Activated CD4-positive, alpha-beta T cell treated with anti-CD3 and anti-CD28 coated beads, Interleukin-2, amount 10 ng/mL, durations not matched to agents 7 days and 5 days (primary cell): ENCODE measurements at regions not wholly inside any gene's neighbourhood (a gene's known extent, or its start where the extent isn't known, plus 50 kb on each side); places are given as distances from the start of the nearest gene placed in this dataset.

ENCODE experiments used
- CTCF ChIA-PET: fragments of 350-600 bp; sonication (Branson Sonifier 250); formaldehyde crosslinking; loops from one replicate; lab custom pipeline; 2021; ENCODE audit warnings: antibody characterized with exemption; lab: Charles Lee
- POLR2A ChIA-PET: fragments of 350-600 bp; sonication (Branson Sonifier 250); formaldehyde crosslinking; loops from one replicate; lab custom pipeline; 2021; ENCODE audit warnings: antibody characterized with exemption; lab: Charles Lee
- DNase-seq: peaks from one replicate; pipeline ENCODE4 v3.0.0-alpha.2; 2020
- H3K27ac Mint-ChIP-seq: one replicate; pipeline ENCODE4 v1.8.0; 2021; ENCODE audit warnings: mild to moderate bottlenecking, moderate library complexity, mixed read lengths
- H3K27me3 Mint-ChIP-seq: one replicate; pipeline ENCODE4 v1.8.0; 2021; ENCODE audit warnings: mixed read lengths
- H3K36me3 Mint-ChIP-seq: one replicate; pipeline ENCODE4 v1.8.0; 2021; ENCODE audit warnings: low read depth, mixed read lengths
- H3K4me1 Mint-ChIP-seq: one replicate; pipeline ENCODE4 v1.8.0; 2021; ENCODE audit warnings: mixed read lengths
- H3K4me3 Mint-ChIP-seq: one replicate; pipeline ENCODE4 v1.8.0; 2021; ENCODE audit warnings: mild to moderate bottlenecking, moderate library complexity, mixed read lengths
- H3K9me3 Mint-ChIP-seq: one replicate; pipeline ENCODE4 v1.8.0; 2021; ENCODE audit warnings: mixed read lengths

DNA sequence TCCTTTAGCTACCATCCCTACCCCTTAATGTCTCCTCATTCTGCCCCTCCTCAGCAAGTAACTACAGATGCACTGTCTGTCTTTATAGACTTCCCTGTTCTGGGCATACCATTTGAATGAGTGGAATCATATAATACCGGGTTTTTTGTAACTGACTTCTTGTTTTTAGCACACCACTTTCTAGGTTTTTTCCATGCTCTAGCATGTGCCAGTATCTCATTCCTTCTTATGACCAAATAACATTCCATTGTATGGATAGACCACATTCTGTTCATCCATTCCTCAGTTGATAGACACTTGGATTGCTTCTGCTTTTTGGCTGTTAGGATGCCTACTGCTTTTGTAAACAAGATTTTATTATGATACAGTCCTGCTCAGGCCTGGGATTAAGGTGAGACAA is 154.7 kb downstream of the TSN start:
- POLR2A ChIA-PET, result no interaction called here
- no peak for DNase-seq
- CTCF ChIA-PET, result no interaction called here
- Mint-ChIP-seq H3K4me1 (no peaks in the 10 kb centered on the region), H3K27me3 (peaks cover 9% of the 10 kb centered on the region), H3K36me3 (no peaks in the 10 kb centered on the region), H3K27ac (no peak overlapping the region), H3K9me3 (no peaks in the 10 kb centered on the region), H3K4me3 (no peak overlapping the region)

DNA sequence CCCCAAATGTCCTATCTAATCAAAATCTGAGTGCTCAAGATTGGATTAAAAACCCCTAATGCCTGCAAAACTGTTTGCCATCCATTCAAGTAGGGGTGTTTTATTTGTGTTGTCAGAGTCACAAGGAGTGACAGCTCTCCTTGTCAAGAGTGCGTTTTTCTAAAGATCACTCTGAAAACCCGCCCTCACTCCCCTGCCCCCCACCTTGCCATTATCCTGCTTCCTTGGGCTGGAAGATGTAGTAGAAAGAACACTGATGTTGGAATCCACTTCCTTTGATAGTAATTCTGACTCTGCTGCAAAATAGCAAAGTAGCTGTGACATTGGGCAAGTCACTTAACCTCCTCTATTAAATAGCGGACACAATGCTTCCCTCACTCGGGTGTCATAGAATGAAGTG is 155.6 kb downstream of the TSN start:
- H3K4me1 Mint-ChIP-seq, result no peaks in the 10 kb centered on the region
- no peak overlapping the region for H3K27ac Mint-ChIP-seq
- no peaks in the 10 kb centered on the region for H3K9me3 Mint-ChIP-seq
- ChIA-PET CTCF (no interaction called here), POLR2A (interaction anchor here (0.8 kb wide), 1 partner anchor 43 kb away, joined by 4 read pairs; no protein-coding TSS in a partner anchor)
- no peak overlapping the region for H3K4me3 Mint-ChIP-seq
- H3K27me3 Mint-ChIP-seq, result peaks cover 9% of the 10 kb centered on the region
- DNase-seq, result no peak
- no peaks in the 10 kb centered on the region for H3K36me3 Mint-ChIP-seq

DNA sequence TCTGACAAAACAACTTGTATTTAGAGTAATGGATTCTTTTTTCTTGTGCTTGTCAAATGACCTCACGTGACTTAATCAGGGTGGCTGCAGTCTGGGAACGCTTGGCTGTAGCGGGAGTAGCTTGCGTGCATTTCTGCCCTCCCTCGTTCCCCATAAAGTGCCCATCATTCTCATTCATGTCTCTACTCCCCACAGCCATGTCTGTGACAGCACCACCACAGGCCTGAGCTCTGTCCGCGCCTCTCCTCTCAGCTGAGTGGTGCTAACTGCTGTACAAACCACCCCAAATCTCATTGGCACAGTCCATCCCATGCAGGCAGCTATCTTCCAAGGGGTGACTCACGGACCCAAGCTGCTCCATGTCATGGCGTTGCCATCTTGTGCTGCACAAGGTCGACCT is 161.7 kb downstream of the TSN start:
- no peaks in the 10 kb centered on the region for H3K9me3 Mint-ChIP-seq
- POLR2A ChIA-PET, result no interaction called here
- no peaks in the 10 kb centered on the region for H3K4me1 Mint-ChIP-seq
- no peaks in the 10 kb centered on the region for H3K36me3 Mint-ChIP-seq
- H3K27me3 Mint-ChIP-seq, result peaks cover 4% of the 10 kb centered on the region
- no peak overlapping the region for H3K4me3 Mint-ChIP-seq
- DNase-seq, result no peak
- H3K27ac Mint-ChIP-seq, result no peak overlapping the region
- CTCF ChIA-PET, result interaction anchor here (0.7 kb wide), 1 partner anchor 246 kb away, joined by 4 read pairs; no protein-coding TSS in a partner anchor

DNA sequence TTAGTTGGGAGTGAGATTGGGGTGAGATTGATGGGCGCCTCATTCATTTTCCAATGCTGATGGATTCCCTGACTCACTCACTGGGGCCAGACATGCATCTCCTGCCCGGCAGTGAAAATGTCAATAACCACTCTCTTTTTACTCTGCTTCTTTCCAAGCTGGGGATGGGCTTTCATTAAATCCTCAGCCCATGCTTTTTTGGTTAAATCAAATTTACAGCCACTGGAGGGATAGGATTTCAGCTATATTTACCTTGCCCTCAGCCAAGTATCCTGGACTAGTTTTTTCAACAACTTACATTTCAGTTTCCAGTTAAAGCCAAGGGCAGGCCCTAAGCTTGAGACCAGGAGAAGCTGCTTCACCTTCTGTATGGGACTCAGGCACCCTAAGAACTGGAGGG is 162.8 kb downstream of the TSN start:
- DNase-seq, result no peak
- Mint-ChIP-seq H3K4me3 (no peak overlapping the region), H3K9me3 (no peaks in the 10 kb centered on the region), H3K27ac (no peak overlapping the region), H3K4me1 (no peaks in the 10 kb centered on the region), H3K36me3 (no peaks in the 10 kb centered on the region), H3K27me3 (peaks cover 1% of the 10 kb centered on the region)
- CTCF ChIA-PET, result no interaction called here
- POLR2A ChIA-PET, result no interaction called here

DNA sequence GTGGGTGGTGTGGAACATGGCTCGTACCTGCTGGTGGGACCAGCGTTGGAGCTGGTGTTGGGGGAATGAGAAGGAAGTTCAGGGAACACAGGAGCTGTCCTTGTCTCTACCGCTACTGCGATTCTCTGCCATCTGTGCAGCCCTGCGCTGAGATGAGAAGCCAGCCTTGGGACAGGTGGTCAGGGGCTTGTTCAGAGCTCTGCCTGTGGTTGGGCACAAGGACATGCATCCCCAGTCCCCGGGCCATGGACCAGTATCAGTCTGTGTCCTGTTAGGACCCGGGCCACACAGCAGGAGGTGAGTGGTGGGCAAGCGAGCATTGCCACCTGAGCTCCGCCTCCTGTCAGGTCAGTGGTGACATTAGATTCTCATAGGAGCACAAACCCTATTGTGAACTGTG is 164.4 kb downstream of the TSN start:
- DNase-seq, result no peak
- POLR2A ChIA-PET, result interaction anchor here (0.6 kb wide), 1 partner anchor 188 kb away, joined by 3 read pairs; no protein-coding TSS in a partner anchor
- CTCF ChIA-PET, result no interaction called here
- no peaks in the 10 kb centered on the region for H3K9me3 Mint-ChIP-seq
- H3K36me3 Mint-ChIP-seq, result no peaks in the 10 kb centered on the region
- no peak overlapping the region for H3K27ac Mint-ChIP-seq
- H3K4me1 Mint-ChIP-seq, result no peaks in the 10 kb centered on the region
- H3K4me3 Mint-ChIP-seq, result no peak overlapping the region
- H3K27me3 Mint-ChIP-seq, result no peaks in the 10 kb centered on the region

DNA sequence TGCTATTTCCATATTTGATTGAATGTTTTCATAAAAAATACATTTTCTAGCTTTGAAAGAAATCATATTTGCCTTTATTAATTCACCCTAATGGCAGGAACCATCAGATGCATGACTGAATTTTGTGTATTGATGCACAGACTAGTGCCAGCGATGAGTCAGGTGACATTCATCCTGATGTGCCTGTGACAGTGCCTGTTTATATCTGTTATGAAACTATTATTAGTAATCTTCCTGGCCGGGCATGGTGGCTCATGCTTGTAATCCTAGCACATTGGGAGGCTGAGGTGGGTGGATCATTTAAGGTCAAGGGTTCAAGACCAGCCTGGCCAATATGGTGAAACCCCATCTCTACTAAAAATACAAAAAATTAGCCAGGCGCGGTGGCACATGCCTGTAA is 170.0 kb downstream of the TSN start:
- Mint-ChIP-seq H3K27ac (no peak overlapping the region), H3K36me3 (no peaks in the 10 kb centered on the region), H3K27me3 (no peaks in the 10 kb centered on the region), H3K4me1 (no peaks in the 10 kb centered on the region), H3K4me3 (no peak overlapping the region), H3K9me3 (no peaks in the 10 kb centered on the region)
- ChIA-PET POLR2A (no interaction called here), CTCF (no interaction called here)
- DNase-seq, result no peak

DNA sequence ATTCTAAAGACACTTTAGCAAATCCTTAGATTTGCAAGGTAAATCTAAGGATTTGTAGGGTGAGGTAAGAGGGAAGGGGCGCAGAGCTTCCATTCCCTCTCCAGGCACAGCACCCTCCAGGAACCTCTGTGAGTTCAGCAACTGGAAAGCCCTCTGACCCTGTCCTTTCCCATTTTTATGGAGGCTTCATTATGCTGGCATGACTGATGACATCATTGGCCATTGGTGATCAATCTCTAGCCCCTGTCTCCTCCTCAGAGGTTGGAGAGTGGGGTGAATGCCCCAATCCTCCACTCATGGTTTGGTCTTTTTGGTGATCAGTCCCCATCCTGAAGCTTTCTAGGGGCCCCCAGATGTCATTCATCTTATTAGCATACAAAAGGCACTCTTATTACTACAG is 187.8 kb downstream of the TSN start:
- ChIA-PET CTCF (no interaction called here), POLR2A (no interaction called here)
- Mint-ChIP-seq H3K27ac (no peak overlapping the region), H3K27me3 (peaks cover 4% of the 10 kb centered on the region), H3K4me1 (peaks cover 2% of the 10 kb centered on the region), H3K4me3 (no peak overlapping the region), H3K9me3 (no peaks in the 10 kb centered on the region), H3K36me3 (no peaks in the 10 kb centered on the region)
- no peak for DNase-seq

DNA sequence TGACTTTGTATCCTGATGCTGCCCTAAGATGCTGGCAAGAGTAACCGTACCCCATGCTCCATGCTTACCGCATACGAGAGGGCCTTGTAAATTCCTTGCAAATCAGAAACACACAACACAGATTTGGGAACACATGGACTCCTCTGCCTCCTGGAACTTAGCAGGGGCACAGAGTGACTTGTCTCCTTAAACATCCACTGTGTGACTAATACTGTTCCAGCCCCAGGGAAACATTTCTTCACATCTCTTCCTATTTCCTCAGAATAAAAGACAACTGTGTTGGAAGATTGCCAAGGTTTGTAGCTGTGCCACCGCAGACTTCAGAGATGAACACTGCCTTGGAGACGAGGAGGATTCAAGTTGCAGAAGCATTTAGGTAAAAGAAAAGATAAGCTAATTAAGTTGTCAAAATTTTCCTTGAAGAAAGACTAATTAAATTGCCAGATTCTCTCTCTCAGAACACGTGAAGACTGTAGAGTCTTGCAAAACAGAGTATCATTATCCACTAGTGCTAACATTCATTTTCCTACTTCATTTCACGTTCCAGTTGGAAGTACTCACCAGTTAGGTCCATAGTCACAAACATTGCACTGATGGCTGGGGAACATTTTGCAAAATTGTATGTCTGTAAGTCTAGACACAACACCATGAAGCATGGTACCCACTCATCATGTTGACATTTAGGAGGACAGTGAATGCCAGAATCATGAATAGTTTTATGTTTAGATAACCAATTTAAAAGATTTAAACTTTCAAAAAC is 188.8 kb downstream of the TSN start:
- H3K27ac Mint-ChIP-seq, result no peak overlapping the region
- CTCF ChIA-PET, result no interaction called here
- H3K4me1 Mint-ChIP-seq, result peaks cover 2% of the 10 kb centered on the region
- no peaks in the 10 kb centered on the region for H3K9me3 Mint-ChIP-seq
- POLR2A ChIA-PET, result no interaction called here
- no peak for DNase-seq
- H3K36me3 Mint-ChIP-seq, result no peaks in the 10 kb centered on the region
- H3K27me3 Mint-ChIP-seq, result peaks cover 4% of the 10 kb centered on the region
- no peak overlapping the region for H3K4me3 Mint-ChIP-seq

DNA sequence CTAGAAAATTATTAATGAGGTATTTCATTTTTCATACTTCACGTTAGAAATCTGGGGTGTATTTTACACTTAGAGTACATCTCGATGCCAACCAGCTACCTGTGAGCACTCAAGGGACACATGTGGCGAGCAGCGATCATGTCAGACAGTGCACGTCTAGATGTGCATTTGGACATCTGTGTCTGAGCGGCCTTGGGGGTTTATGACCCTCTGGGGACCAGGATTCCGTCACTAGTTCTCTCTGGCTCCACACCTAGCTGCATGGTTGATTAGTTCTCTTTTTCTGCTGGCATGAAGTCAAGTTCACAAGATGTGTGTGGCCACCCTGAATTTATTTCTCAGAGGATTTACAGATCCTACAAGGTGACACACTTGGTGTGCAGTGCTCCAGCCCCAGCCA is 192.2 kb downstream of the TSN start:
- CTCF ChIA-PET, result no interaction called here
- H3K4me3 Mint-ChIP-seq, result no peak overlapping the region
- no peaks in the 10 kb centered on the region for H3K9me3 Mint-ChIP-seq

DNA sequence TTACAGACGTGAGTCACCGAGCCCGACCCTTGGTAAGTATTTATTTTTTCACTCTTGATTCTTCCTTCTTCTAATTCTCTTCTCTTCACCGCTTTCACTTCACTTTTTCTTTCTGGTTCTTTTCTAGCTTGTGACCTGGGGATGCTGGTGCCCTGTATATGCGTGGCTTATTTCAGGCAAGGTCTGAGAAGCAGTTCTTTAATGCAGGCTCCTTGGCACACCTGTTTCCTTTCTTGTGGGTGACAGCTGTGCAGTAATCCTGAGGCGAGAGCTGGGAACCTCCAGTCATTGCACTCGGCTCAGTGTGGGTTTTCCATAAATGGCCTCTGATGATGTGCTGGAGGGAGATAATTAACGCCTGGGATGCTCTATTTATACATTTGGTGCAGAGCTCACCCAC is 193.8 kb downstream of the TSN start:
- Mint-ChIP-seq H3K9me3 (no peaks in the 10 kb centered on the region), H3K27me3 (peaks cover 7% of the 10 kb centered on the region), H3K27ac (no peak overlapping the region), H3K4me1 (peaks cover under 1% of the 10 kb centered on the region), H3K4me3 (no peak overlapping the region), H3K36me3 (no peaks in the 10 kb centered on the region)
- ChIA-PET CTCF (no interaction called here), POLR2A (no interaction called here)
- DNase-seq, result no peak

More for the DNA sequence above, 192.2 kb downstream of the TSN start:
- POLR2A ChIA-PET, result no interaction called here
- no peak for DNase-seq
- H3K36me3 Mint-ChIP-seq, result no peaks in the 10 kb centered on the region
- H3K27ac Mint-ChIP-seq, result no peak overlapping the region
- H3K4me1 Mint-ChIP-seq, result peaks cover 2% of the 10 kb centered on the region
- H3K27me3 Mint-ChIP-seq, result peaks cover 2% of the 10 kb centered on the region

DNA sequence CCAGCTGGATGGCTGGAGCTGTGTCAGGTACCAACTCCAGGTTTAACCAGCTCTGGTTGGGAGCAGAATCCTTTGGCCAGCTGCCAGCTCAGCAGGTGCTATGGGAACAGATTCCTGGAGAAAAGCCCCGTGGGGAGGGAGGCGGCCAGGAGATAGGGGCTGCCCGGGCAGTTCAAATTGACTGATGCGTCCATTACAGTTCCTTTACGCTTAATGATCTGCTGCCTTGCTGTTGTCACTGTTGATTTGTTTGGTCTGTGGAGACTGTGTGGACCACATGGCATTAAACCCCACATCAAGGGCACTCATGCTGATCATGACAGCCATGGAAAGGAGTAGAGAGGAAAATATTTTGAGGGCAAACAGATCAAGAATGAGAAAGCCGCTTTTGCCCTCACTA is 200.0 kb downstream of the TSN start:
- H3K9me3 Mint-ChIP-seq, result no peaks in the 10 kb centered on the region
- H3K4me1 Mint-ChIP-seq, result no peaks in the 10 kb centered on the region
- H3K27ac Mint-ChIP-seq, result no peak overlapping the region
- CTCF ChIA-PET, result no interaction called here
- POLR2A ChIA-PET, result no interaction called here
- H3K4me3 Mint-ChIP-seq, result no peak overlapping the region
- DNase-seq, result no peak
- H3K36me3 Mint-ChIP-seq, result no peaks in the 10 kb centered on the region
- H3K27me3 Mint-ChIP-seq, result peaks cover 9% of the 10 kb centered on the region

DNA sequence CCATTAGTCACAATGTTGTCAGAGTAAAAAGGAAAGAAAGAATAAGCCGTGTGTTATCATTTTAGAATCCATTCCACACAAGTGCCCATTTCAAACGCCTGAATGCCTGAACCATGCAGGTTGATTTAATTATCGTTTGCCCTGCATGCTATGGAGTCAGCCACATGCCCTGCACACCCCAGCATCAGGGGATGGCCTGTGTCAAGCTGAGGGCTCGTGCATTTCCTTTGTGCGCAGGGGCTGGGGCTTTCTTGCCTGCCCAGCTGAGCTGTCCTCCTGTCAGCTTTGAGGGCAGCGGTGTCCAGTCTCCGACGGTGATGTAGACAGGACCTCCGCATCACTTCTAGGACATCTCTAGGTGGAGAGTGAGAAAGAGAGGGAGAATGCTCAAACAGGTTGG is 200.4 kb downstream of the TSN start:
- Mint-ChIP-seq H3K27ac (no peak overlapping the region), H3K4me3 (no peak overlapping the region), H3K4me1 (no peaks in the 10 kb centered on the region), H3K36me3 (no peaks in the 10 kb centered on the region), H3K9me3 (no peaks in the 10 kb centered on the region), H3K27me3 (peaks cover 9% of the 10 kb centered on the region)
- ChIA-PET POLR2A (no interaction called here), CTCF (no interaction called here)
- DNase-seq, result no peak

DNA sequence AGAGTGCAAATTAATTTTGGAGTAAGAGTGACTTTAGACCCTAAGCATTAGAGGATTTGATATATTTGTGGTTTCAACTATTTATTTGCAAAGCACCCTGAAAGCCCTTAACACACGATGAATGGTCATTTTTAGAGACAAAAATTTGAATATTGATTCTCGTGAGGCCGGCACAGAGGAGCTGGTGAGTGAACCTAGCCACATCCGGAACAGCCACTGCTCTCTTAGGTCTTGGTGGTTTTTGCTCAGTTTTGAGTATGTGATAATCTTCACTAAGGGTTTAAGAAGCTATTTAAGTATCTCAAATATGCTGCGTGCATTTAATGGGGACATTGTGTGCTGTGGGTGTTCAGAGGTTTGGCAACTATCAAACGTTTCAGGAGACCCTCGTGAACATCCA is 204.8 kb downstream of the TSN start:
- Mint-ChIP-seq H3K4me3 (no peak overlapping the region), H3K4me1 (no peaks in the 10 kb centered on the region), H3K27ac (no peak overlapping the region), H3K36me3 (no peaks in the 10 kb centered on the region), H3K9me3 (no peaks in the 10 kb centered on the region), H3K27me3 (peaks cover 2% of the 10 kb centered on the region)
- ChIA-PET POLR2A (no interaction called here), CTCF (interaction anchor here (0.9 kb wide), 1 partner anchor 10 kb away, joined by 3 read pairs; no protein-coding TSS in a partner anchor)
- DNase-seq, result no peak

DNA sequence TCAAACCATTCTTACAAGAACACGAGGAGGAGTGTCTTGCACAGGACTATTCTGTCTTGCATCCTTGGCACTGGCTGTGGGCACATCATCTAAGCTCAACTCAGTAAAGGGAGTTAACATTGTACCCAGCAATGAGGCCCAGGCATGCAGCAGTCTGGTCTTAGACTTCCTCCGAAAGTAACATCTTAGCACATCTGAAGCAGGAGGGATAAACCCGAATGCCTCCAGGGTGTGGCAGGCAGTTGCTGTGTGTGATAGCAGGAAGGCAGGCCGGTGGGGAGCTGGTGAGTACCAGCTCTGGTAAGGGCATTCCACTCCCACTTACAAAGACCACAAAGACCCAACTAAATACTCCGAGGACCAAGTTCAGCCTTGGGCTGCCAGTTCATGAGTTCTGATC is 206.3 kb downstream of the TSN start:
- H3K4me3 Mint-ChIP-seq, result no peak overlapping the region
- H3K9me3 Mint-ChIP-seq, result no peaks in the 10 kb centered on the region
- no peaks in the 10 kb centered on the region for H3K4me1 Mint-ChIP-seq

More for the DNA sequence above, 206.3 kb downstream of the TSN start:
- H3K36me3 Mint-ChIP-seq, result no peaks in the 10 kb centered on the region
- no peak for DNase-seq
- ChIA-PET POLR2A (no interaction called here), CTCF (no interaction called here)
- H3K27me3 Mint-ChIP-seq, result peaks cover 2% of the 10 kb centered on the region
- no peak overlapping the region for H3K27ac Mint-ChIP-seq
